Sigmoid colon (tissue), 4 donors: ENCODE measurements at regions not wholly inside any gene's neighbourhood (a gene's known extent, or its start where the extent isn't known, plus 50 kb on each side); places are given as distances from the start of the nearest gene placed in this dataset.

ENCODE experiments used
- CTCF ChIP-seq, 4 experiments: fragments of 450-650 bp in 3 of 4; fragments of 200-600 bp in 1 of 4; IDR thresholded peaks; one replicate each; pipeline ENCODE4 v1.5.1; 2016 to 2019; ENCODE audit warnings: antibody characterized with exemption in 4 of 4, mild to moderate bottlenecking in 3 of 4, moderate library complexity in 2 of 4
- POLR2A ChIP-seq, 2 donors: fragments of 450-650 bp; IDR thresholded peaks; one replicate each; pipeline ENCODE4 v1.6.1; 2016; ENCODE audit warnings: antibody characterized with exemption in 2 of 2, mild to moderate bottlenecking in 2 of 2, moderate library complexity in 2 of 2
- POLR2AphosphoS5 ChIP-seq, 4 donors: sonication (generic); formaldehyde crosslinking; IDR thresholded peaks; one replicate each; pipeline ENCODE4 v1.6.1; 2017; ENCODE audit warnings: antibody characterized with exemption in 4 of 4

GRCh38 chr4:55186123-55186522, 60.7 kb upstream of the KDR start:
- no peak for TF ChIP-seq CTCF (IDR thresholded peaks at IDR 0.05)
- TF ChIP-seq POLR2A (IDR thresholded peaks at IDR 0.05): no peak
- TF ChIP-seq POLR2AphosphoS5 (IDR thresholded peaks at IDR 0.05): no peak
